Fibroblast of lung (primary cell): ENCODE measurements at regions not wholly inside any gene's neighbourhood (a gene's known extent, or its start where the extent isn't known, plus 50 kb on each side); places are given as distances from the start of the nearest gene placed in this dataset.

Experiments used
- DNase-seq, 2 donors: peaks; one replicate each; pipeline versions ENCODE4 v3.0.0 to v3.0.0-alpha.2; 2010; ENCODE audit warnings: low read depth in 2 of 2
- H2AFZ ChIP-seq: 2 replicates; pipeline ENCODE4 v1.5.1; 2012; ENCODE audit warnings: low read length, control low read depth, inconsistent platforms
- H3K27ac ChIP-seq: 2 replicates; pipeline ENCODE4 v1.5.1; 2011; ENCODE audit warnings: low read length, control low read depth; ENCODE audit not compliant: insufficient read depth
- H3K27me3 ChIP-seq: 2 replicates; pipeline ENCODE4 v1.5.1; 2011; ENCODE audit warnings: mild to moderate bottlenecking, low read length; ENCODE audit not compliant: control insufficient read depth, insufficient read depth
- H3K36me3 ChIP-seq: 2 replicates; pipeline ENCODE4 v1.5.1; 2011; ENCODE audit warnings: low read length; ENCODE audit not compliant: control insufficient read depth, insufficient read depth
- H3K4me1 ChIP-seq: 2 replicates; pipeline ENCODE4 v1.5.1; 2011; ENCODE audit warnings: low read length; ENCODE audit not compliant: control insufficient read depth, insufficient read depth; ENCODE audit errors: extremely low read depth
- H3K4me2 ChIP-seq: 2 replicates; pipeline ENCODE4 v1.5.1; 2011; ENCODE audit warnings: low read length, control low read depth; ENCODE audit not compliant: insufficient read depth; ENCODE audit errors: extremely low read depth
- H3K4me3 ChIP-seq, 4 experiments: fragments of 200-600 bp in 1 of 4; sonication (generic) in 1 of 4; replicated peaks in 1 of 4; 2 replicates each; pipeline ENCODE4 v1.5.1; 2011 to 2016; ENCODE audit warnings: low read length in 4 of 4, low read depth in 3 of 4, mild to moderate bottlenecking in 3 of 4, control low read depth in 2 of 4, inconsistent platforms in 1 of 4, mixed read lengths in 1 of 4; ENCODE audit not compliant: insufficient read depth in 1 of 4; ENCODE audit errors: control extremely low read depth in 1 of 4
- H3K79me2 ChIP-seq: 2 replicates; pipeline ENCODE4 v1.5.1; 2012; ENCODE audit warnings: mild to moderate bottlenecking, low read length, inconsistent platforms; ENCODE audit not compliant: control insufficient read depth, insufficient read depth
- H3K9ac ChIP-seq: 2 replicates; pipeline ENCODE4 v1.5.1; 2011; ENCODE audit warnings: mild to moderate bottlenecking, low read length, control low read depth; ENCODE audit not compliant: insufficient read depth
- H3K9me3 ChIP-seq: 2 replicates; pipeline ENCODE4 v1.5.1; 2012; ENCODE audit warnings: low read depth, low read length; ENCODE audit not compliant: control insufficient read depth, insufficient read depth
- H4K20me1 ChIP-seq: 2 replicates; pipeline ENCODE4 v1.5.1; 2011; ENCODE audit warnings: low read length; ENCODE audit not compliant: control insufficient read depth, insufficient read depth; ENCODE audit errors: extremely low read depth
- CTCF ChIP-seq, 2 donors: IDR thresholded peaks in 1 of 2; conservative IDR thresholded peaks in 1 of 2; 1 replicate in 1 of 2; 2 replicates in 1 of 2; pipeline ENCODE4 v1.5.1; 2011 to 2012; ENCODE audit warnings: low read length in 2 of 2, control low read depth in 1 of 2, inconsistent platforms in 1 of 2, low read depth in 1 of 2, mild to moderate bottlenecking in 1 of 2
- EZH2 ChIP-seq: IDR thresholded peaks from 2 replicates; pipeline ENCODE4 v1.5.1; 2012; ENCODE audit warnings: low read length, control low read depth, mild to moderate bottlenecking; ENCODE audit errors: missing control alignments

GRCh38 chrX:94204524-94204923, 530.5 kb downstream of the FAM133A start:
- TF ChIP-seq CTCF (conservative IDR thresholded peaks at IDR 0.05 in 1 of 2, IDR thresholded peaks at IDR 0.05 in 1 of 2; ENCODE audit: low read depth in 1 of 2, low read length in 2 of 2), result no peak
- TF ChIP-seq EZH2, result no peak
- H3K4me3 ChIP-seq, result no peak overlapping the region

GRCh38 chrX:94216738-94217137, 542.7 kb downstream of the FAM133A start:
- Histone ChIP-seq H3K36me3 (no peaks in the 10 kb centered on the region), H3K79me2 (no peaks in the 10 kb centered on the region), H2AFZ (no peak overlapping the region), H3K9me3 (no peaks in the 10 kb centered on the region), H3K27ac (no peak overlapping the region), H3K9ac (no peak overlapping the region), H3K4me3 (no peak overlapping the region), H3K4me2 (no peak overlapping the region), H3K4me1 (no peaks in the 10 kb centered on the region), H3K27me3 (no peaks in the 10 kb centered on the region), H4K20me1 (no peaks in the 10 kb centered on the region)
- no peak for DNase-seq
- TF ChIP-seq EZH2 (no peak), CTCF (conservative IDR thresholded peaks at IDR 0.05 in 1 of 2, IDR thresholded peaks at IDR 0.05 in 1 of 2; ENCODE audit: low read depth in 1 of 2, low read length in 2 of 2) (no peak)

More at GRCh38 chrX:94204524-94204923, 530.5 kb downstream of the FAM133A start:
- no peaks in the 10 kb centered on the region for H3K79me2 ChIP-seq
- DNase-seq, result no peak
- H3K27me3 ChIP-seq, result no peaks in the 10 kb centered on the region
- no peaks in the 10 kb centered on the region for H3K4me1 ChIP-seq
- no peak overlapping the region for H3K27ac ChIP-seq
- H3K9me3 ChIP-seq, result no peaks in the 10 kb centered on the region
- no peak overlapping the region for H2AFZ ChIP-seq
- H3K9ac ChIP-seq, result no peak overlapping the region
- no peak overlapping the region for H3K4me2 ChIP-seq
- no peaks in the 10 kb centered on the region for H4K20me1 ChIP-seq
- no peaks in the 10 kb centered on the region for H3K36me3 ChIP-seq

GRCh38 chrX:94252211-94252610, 578.2 kb downstream of the FAM133A start:
- H3K27ac ChIP-seq, result no peak overlapping the region
- no peak overlapping the region for H3K9ac ChIP-seq
- H2AFZ ChIP-seq, result no peak overlapping the region
- no peaks in the 10 kb centered on the region for H3K36me3 ChIP-seq
- H3K4me2 ChIP-seq, result no peak overlapping the region
- no peaks in the 10 kb centered on the region for H3K79me2 ChIP-seq
- no peaks in the 10 kb centered on the region for H4K20me1 ChIP-seq
- DNase-seq, result no peak
- H3K9me3 ChIP-seq, result no peaks in the 10 kb centered on the region
- no peaks in the 10 kb centered on the region for H3K27me3 ChIP-seq
- TF ChIP-seq EZH2 (no peak), CTCF (conservative IDR thresholded peaks at IDR 0.05 in 1 of 2, IDR thresholded peaks at IDR 0.05 in 1 of 2; ENCODE audit: low read depth in 1 of 2, low read length in 2 of 2) (no peak)
- no peak overlapping the region for H3K4me3 ChIP-seq
- no peaks in the 10 kb centered on the region for H3K4me1 ChIP-seq
